H9 (cell line): ENCODE measurements at regions not wholly inside any gene's neighbourhood (a gene's known extent, or its start where the extent isn't known, plus 50 kb on each side); places are given as distances from the start of the nearest gene placed in this dataset.

ENCODE experiments used
- DNase-seq: peaks from one replicate; pipeline ENCODE4 v3.0.0-alpha.2; 2017
- H2AFZ ChIP-seq: one replicate; pipeline ENCODE4 v1.6.1; 2013; ENCODE audit warnings: mild to moderate bottlenecking, low read length, control low read depth, moderate library complexity
- H2AK5ac ChIP-seq: 2 replicates; pipeline ENCODE4 v1.6.1; 2013; ENCODE audit warnings: low read length, control low read depth, mixed read lengths; ENCODE audit not compliant: insufficient read length
- H2BK120ac ChIP-seq: one replicate; pipeline ENCODE4 v1.6.1; 2013; ENCODE audit warnings: low read depth, mild to moderate bottlenecking, low read length, control low read depth, inconsistent platforms; ENCODE audit not compliant: poor library complexity, severe bottlenecking
- H2BK12ac ChIP-seq: 2 replicates; pipeline ENCODE4 v1.6.1; 2013; ENCODE audit warnings: low read length, control low read depth, mixed read lengths, low read depth; ENCODE audit not compliant: insufficient read length
- H2BK15ac ChIP-seq: 2 replicates; pipeline ENCODE4 v1.6.1; 2013; ENCODE audit warnings: low read depth, low read length, control low read depth
- H2BK20ac ChIP-seq: one replicate; pipeline ENCODE4 v1.6.1; 2013; ENCODE audit warnings: low read depth, mild to moderate bottlenecking, low read length, control low read depth, inconsistent platforms; ENCODE audit not compliant: poor library complexity, severe bottlenecking
- H2BK5ac ChIP-seq: 2 replicates; pipeline ENCODE4 v1.6.1; 2013; ENCODE audit warnings: low read length, control low read depth, mixed read lengths; ENCODE audit not compliant: insufficient read length
- H3K14ac ChIP-seq: 2 replicates; pipeline ENCODE4 v1.6.1; 2013; ENCODE audit warnings: low read length, control low read depth; ENCODE audit not compliant: insufficient read depth
- H3K18ac ChIP-seq: 2 replicates; pipeline ENCODE4 v1.6.1; 2013; ENCODE audit warnings: low read depth, mild to moderate bottlenecking, mixed read lengths, low read length, control low read depth; ENCODE audit not compliant: insufficient read length
- H3K23ac ChIP-seq: 2 replicates; pipeline ENCODE4 v1.6.1; 2013; ENCODE audit warnings: low read length, control low read depth, mixed read lengths, low read depth; ENCODE audit not compliant: insufficient read length
- H3K23me2 ChIP-seq: 2 replicates; pipeline ENCODE4 v1.6.1; 2013; ENCODE audit warnings: low read depth, mild to moderate bottlenecking, mixed read lengths, low read length, control low read depth; ENCODE audit not compliant: insufficient read length, poor library complexity, severe bottlenecking
- H3K27ac ChIP-seq: 2 replicates; pipeline ENCODE4 v1.5.1; 2013; ENCODE audit warnings: low read length, control low read depth, mixed read lengths, low read depth; ENCODE audit not compliant: insufficient read length
- H3K27me3 ChIP-seq: 2 replicates; pipeline ENCODE4 v1.6.1; 2013; ENCODE audit warnings: low read length, control low read depth, inconsistent platforms; ENCODE audit not compliant: insufficient read depth
- H3K4ac ChIP-seq: 2 replicates; pipeline ENCODE4 v1.6.1; 2013; ENCODE audit warnings: low read depth, mild to moderate bottlenecking, control low read depth, inconsistent platforms, low read length, moderate library complexity
- H3K4me1 ChIP-seq: 2 replicates; pipeline ENCODE4 v1.6.1; 2013; ENCODE audit warnings: low read length, control low read depth, inconsistent platforms; ENCODE audit not compliant: insufficient read depth
- H3K4me2 ChIP-seq: 2 replicates; pipeline ENCODE4 v1.6.1; 2013; ENCODE audit warnings: low read length, control low read depth, mixed read lengths; ENCODE audit not compliant: insufficient read length, insufficient read depth
- H3K56ac ChIP-seq: 2 replicates; pipeline ENCODE4 v1.6.1; 2013; ENCODE audit warnings: low read depth, mild to moderate bottlenecking, mixed read lengths, low read length, control low read depth; ENCODE audit not compliant: insufficient read length
- H3K79me1 ChIP-seq: 2 replicates; pipeline ENCODE4 v1.6.1; 2013; ENCODE audit warnings: low read depth, mild to moderate bottlenecking, moderate library complexity, low read length, control low read depth, inconsistent platforms; ENCODE audit not compliant: insufficient read depth, poor library complexity, severe bottlenecking
- H3K79me2 ChIP-seq: 2 replicates; pipeline ENCODE4 v1.6.1; 2013; ENCODE audit warnings: low read length, control low read depth, inconsistent platforms; ENCODE audit not compliant: insufficient read depth
- H3K9ac ChIP-seq: 2 replicates; pipeline ENCODE4 v1.6.1; 2013; ENCODE audit warnings: low read length, control low read depth, mixed read lengths; ENCODE audit not compliant: insufficient read length; ENCODE audit errors: extremely low read depth
- H3K9me3 ChIP-seq: one replicate; pipeline ENCODE4 v1.6.1; 2013; ENCODE audit warnings: low read depth, low read length, inconsistent platforms; ENCODE audit not compliant: control insufficient read depth
- H3T11ph ChIP-seq: one replicate; pipeline ENCODE4 v1.6.1; 2013; ENCODE audit warnings: mild to moderate bottlenecking, low read length, control low read depth, inconsistent platforms
- H4K20me1 ChIP-seq: one replicate; pipeline ENCODE4 v1.6.1; 2013; ENCODE audit not compliant: control insufficient read depth, insufficient read length, insufficient read depth
- H4K5ac ChIP-seq: 2 replicates; pipeline ENCODE4 v1.6.1; 2013; ENCODE audit warnings: low read depth, mild to moderate bottlenecking, mixed read lengths, low read length, control low read depth; ENCODE audit not compliant: insufficient read length
- H4K8ac ChIP-seq: replicated peaks from 2 replicates; pipeline ENCODE4 v1.6.1; 2013; ENCODE audit warnings: low read length, control low read depth, mixed read lengths, low read depth; ENCODE audit not compliant: insufficient read length
- H4K91ac ChIP-seq: 2 replicates; pipeline ENCODE4 v1.6.1; 2013; ENCODE audit warnings: low read depth, mild to moderate bottlenecking, moderate library complexity, mixed read lengths, low read length, control low read depth; ENCODE audit not compliant: insufficient read length
- H3K27ac Mint-ChIP-seq, 3 experiments: 2 replicates in 2 of 3; 3 replicates in 1 of 3; pipeline ENCODE4 v1.8.0; 2020 to 2021; ENCODE audit warnings: mixed read lengths in 3 of 3, mild to moderate bottlenecking in 1 of 3, moderate library complexity in 1 of 3
- H3K27me3 Mint-ChIP-seq: 2 replicates; pipeline ENCODE4 v1.8.0; 2021; ENCODE audit warnings: low read depth, mild to moderate bottlenecking, moderate library complexity, mixed read lengths
- H3K36me3 Mint-ChIP-seq, 3 experiments: 2 replicates in 2 of 3; 3 replicates in 1 of 3; pipeline ENCODE4 v1.8.0; 2020 to 2021; ENCODE audit warnings: low read depth in 3 of 3, mixed read lengths in 3 of 3; ENCODE audit not compliant: insufficient read depth in 1 of 3
- H3K4me1 Mint-ChIP-seq, 2 experiments: 2 replicates each; pipeline ENCODE4 v1.8.0; 2020; ENCODE audit warnings: mixed read lengths in 2 of 2
- H3K4me3 Mint-ChIP-seq, 2 experiments: 2 replicates in 1 of 2; 3 replicates in 1 of 2; pipeline ENCODE4 v1.8.0; 2020 to 2021; ENCODE audit warnings: mild to moderate bottlenecking in 2 of 2, mixed read lengths in 2 of 2, moderate library complexity in 1 of 2
- H3K9me3 Mint-ChIP-seq, 2 experiments: 2 replicates in 1 of 2; 3 replicates in 1 of 2; pipeline ENCODE4 v1.8.0; 2020; ENCODE audit warnings: mild to moderate bottlenecking in 2 of 2, mixed read lengths in 2 of 2, moderate library complexity in 1 of 2
- CTCF ChIP-seq: fragments of 200-600 bp; sonication (generic); conservative IDR thresholded peaks from 3 replicates; pipeline ENCODE4 v1.8.0; 2021; ENCODE audit warnings: antibody characterized with exemption, mild to moderate bottlenecking
- WGBS: extraction: QIAGEN DNeasy Blood & Tissue Kit; methylation state at CpG from one replicate; pipeline ENCODE4 v1.1.7; 2013; ENCODE audit warnings: missing lambda C conversion rate, low lambda C conversion rate, mixed read lengths; ENCODE audit not compliant: insufficient read length; ENCODE audit errors: extremely low coverage; 5-methylcytosine and 5-hydroxymethylcytosine counted together

- no peak overlapping the region for H3K18ac ChIP-seq
- H3K79me2 ChIP-seq, result no peaks in the 10 kb centered on the region
- H2AK5ac ChIP-seq, result no peak overlapping the region
- no peak overlapping the region for H2BK20ac ChIP-seq
- no peaks in the 10 kb centered on the region for H3K9me3 Mint-ChIP-seq
- H3K9ac ChIP-seq, result no peak overlapping the region
- H2BK120ac ChIP-seq, result no peak overlapping the region
- H4K5ac ChIP-seq, result no peak overlapping the region
- no peak overlapping the region for H3K14ac ChIP-seq
- H2AFZ ChIP-seq, result no peak overlapping the region
- H3K4me1 Mint-ChIP-seq, result no peaks in the 10 kb centered on the region
- DNase-seq, result no peak
- H3K4ac ChIP-seq, result no peak overlapping the region
- H4K20me1 ChIP-seq, result no peaks in the 10 kb centered on the region
- no peak overlapping the region for H2BK12ac ChIP-seq
- no peak overlapping the region for H3K4me2 ChIP-seq
- TF ChIP-seq CTCF, result no peak
- H3K56ac ChIP-seq, result no peak overlapping the region
- no peak overlapping the region for H3K4me3 Mint-ChIP-seq
- H4K8ac ChIP-seq, result no peak overlapping the region
- no peaks in the 10 kb centered on the region for H3K27me3 ChIP-seq
- H2BK15ac ChIP-seq, result no peak overlapping the region
- H3K27ac ChIP-seq, result no peak overlapping the region
- H3K27me3 Mint-ChIP-seq, result no peaks in the 10 kb centered on the region
- H3K27ac Mint-ChIP-seq, result no peak overlapping the region; a peak in 1 of 7 replicates
- no peak overlapping the region for H3T11ph ChIP-seq
- H3K79me1 ChIP-seq, result no peaks in the 10 kb centered on the region
- no peaks in the 10 kb centered on the region for H3K23me2 ChIP-seq
- H2BK5ac ChIP-seq, result no peak overlapping the region
- H3K4me1 ChIP-seq, result no peaks in the 10 kb centered on the region
- H3K9me3 ChIP-seq, result no peaks in the 10 kb centered on the region
- no peak overlapping the region for H4K91ac ChIP-seq
- H3K36me3 Mint-ChIP-seq, result no peaks in the 10 kb centered on the region
- no CpG with 5 or more reads among the region's 2 CpGs for WGBS
- H3K23ac ChIP-seq, result no peak overlapping the region
Measured at GRCh38 chr3:945738-946137, 147.1 kb upstream of the CNTN6 start.
